ENCODE measurements at regions not wholly inside any gene's neighbourhood (a gene's known extent, or its start where the extent isn't known, plus 50 kb on each side); places are given as distances from the start of the nearest gene placed in this dataset.

DNA sequence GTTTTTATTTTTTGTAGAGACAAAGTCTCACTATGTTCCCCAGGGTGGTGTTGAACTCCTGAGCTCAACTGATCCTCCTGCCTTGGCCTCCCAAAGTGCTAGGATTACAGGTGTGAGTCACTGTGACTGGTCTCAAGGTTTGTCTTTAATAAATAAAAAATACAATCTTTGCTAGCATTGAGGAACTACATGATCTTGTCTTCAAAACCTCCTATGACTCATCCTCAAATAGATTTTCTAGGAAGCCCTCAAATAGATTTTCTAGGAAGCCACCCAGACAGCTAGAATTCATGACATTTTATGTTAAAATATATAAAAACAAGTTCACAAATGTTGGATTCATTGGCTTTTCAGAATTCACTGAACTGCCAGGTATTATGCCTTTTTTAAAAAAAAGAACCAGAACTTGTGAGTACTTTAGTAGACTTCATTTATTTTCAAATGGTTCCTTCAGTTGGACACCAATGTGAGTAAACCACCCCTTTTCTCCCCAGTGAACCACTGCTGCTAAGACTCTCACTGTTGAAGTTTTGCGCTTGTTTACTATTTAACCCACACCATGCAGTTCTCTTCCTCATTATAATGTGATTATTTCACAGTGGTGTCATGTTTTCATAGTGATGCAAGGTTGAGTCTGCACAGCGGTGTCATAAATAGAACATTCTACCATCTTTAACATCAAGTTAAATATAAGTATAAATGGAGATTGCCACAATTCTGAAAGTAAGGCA lies 303.9 kb downstream of the CASP12 start:
- no peak for DNase-seq (ENCODE audit: low read depth)

DNA sequence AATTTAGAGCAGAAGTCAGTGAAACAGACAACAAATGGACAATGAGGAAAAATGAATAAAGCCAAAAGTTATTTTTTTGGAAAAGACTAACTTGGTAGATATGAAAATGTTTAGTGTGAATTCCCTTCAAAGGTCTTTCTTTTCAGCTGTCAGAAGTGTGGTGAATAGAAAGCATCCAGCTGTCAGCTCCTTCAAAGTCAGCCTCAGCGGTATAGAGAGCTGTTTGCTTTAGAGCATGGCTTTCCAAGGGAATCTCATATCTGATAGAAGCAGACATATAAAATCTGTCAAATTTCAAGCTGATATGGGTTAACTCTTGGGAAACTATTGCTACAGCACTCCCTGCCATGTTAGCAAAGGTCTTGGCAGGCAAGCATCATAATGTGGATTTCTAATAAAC lies 309.3 kb downstream of the CASP12 start:
- DNase-seq (ENCODE audit: low read depth): no peak

DNA sequence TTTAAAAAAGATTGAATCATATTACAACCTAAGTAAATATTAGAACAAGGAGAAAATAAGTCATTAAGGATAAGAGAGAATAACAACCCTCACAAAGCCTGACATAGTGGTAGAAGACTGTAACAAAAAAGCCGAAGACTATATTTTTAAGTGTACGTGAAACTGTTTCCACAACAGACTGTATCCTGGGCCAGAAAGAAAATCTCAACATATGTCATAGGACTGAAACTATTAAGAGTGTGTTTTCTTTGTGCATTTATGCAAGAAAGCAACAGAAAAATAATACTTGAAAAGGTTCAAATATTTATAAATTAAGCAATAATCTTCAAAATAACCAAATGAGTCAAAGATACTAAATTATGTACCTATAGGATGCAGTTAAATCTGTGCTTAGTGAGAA lies 309.8 kb downstream of the CASP12 start:
- no peak for DNase-seq (ENCODE audit: low read depth)

DNA sequence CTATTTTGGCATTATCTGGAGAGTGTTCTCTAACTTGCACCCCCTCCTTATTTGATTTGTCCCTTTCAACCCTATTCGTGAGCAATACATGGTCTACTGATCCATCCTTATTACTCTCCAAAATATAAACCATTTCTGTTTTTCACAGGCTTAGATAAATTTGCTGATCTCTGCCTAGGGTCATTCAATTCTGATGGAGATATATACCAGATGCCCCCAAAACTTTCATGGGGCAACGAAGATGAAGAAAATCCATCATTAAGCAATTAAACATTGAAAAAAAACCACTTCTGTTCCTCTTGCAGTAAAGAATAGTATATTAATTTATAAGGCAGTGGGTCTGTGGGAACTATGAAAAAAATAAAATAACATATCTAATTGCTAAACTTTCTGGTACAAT lies 313.4 kb downstream of the CASP12 start:
- DNase-seq (ENCODE audit: low read depth): no peak

DNA sequence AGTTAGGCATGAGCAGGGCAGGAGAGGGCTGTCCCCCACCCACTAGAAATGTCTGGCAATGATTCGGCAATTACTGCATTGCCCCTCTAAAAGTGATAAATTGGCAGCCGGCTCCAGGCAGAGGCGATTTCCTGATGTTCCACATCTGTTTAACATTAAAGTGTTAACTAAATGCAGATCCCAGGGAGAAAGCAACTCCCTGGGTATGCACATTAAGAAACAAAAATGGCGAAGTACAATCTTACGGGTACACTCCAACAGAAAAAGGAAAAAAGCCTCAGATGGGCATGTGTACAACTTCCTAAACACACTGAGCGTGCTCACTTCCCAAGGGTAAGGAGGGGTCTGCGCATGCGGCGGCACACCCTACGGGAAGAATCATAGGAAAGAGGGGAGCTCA lies 314.4 kb downstream of the CASP12 start:
- DNase-seq (ENCODE audit: low read depth): no peak

DNA sequence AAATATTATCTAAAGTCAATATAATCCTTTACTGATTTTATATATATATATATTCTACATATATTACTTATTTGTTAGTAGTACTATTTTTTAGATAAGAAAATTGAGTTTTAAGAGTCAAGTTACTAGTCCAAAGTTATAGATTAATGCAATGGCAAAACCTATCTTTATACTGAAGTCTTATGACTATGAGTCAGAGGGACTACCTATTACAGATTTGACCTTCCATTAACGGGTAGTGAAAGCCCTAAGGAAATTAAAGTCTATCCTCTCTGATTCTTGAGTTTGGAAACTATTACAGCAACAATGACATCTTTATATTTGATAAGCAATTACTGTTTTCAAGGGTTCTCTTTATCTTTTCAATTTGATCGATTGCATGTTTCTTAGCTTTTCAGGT lies 315.8 kb downstream of the CASP12 start:
- no peak for DNase-seq (ENCODE audit: low read depth)

DNA sequence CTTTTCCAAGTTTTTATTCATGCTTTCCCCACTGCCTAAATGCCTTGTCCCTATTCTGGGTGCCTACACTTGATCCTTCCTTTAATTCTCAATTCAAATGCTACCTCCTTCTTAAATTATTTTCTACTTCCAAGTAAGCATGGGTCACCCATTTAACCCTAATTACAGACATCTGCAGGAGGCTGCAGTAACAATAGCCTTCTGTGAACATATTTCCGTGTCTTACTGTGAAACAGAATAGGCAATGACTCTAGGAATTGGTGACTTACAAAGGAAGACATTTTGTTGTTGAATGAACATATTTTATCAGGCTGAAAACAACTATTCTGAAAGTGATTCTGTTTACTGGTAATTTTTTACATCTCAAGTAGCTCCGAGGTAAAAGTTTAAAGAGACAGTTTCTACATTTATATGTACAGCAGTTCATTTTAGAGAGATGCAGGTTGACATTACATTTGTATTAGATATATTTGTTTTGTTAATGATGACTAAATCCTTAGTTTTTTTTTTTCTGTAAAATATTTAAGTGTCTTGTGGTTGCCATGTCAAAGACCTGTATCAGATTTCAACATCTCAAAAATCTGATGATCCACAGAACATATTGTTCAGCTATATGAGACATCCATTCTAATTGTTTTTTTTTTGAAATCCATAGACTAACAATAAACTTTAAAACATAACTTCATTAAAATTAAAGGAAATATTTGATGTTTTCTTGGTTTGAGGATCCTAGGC lies 316.8 kb downstream of the CASP12 start:
- DNase-seq (ENCODE audit: low read depth): no peak

DNA sequence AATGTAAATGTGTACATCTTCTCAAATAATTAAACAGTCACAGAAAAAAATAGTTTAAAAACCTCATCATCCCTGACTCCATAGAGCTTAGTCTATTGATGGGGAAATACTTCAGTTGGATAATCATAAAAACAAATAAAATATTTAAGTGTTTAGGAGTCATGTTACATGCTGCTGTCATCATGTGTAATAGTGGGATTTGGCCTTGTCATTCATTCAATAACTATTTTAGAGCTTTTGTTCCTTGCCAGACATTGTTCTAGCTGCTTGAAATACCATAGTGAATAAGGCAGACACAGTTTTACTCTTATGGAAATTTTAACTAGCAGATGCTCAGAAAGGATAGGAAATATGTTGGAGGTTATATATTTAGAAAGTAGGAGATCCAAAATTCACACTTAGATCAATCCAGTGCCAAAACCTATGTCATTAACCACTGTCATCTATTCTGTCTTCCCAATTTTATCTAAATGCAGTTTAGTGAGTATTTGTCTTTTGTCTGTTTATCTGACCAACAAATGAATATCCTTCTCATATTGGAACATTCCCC lies 324.7 kb downstream of the CASP12 start:
- peak; percentile 67 for DNase-seq (ENCODE audit: low read depth)

DNA sequence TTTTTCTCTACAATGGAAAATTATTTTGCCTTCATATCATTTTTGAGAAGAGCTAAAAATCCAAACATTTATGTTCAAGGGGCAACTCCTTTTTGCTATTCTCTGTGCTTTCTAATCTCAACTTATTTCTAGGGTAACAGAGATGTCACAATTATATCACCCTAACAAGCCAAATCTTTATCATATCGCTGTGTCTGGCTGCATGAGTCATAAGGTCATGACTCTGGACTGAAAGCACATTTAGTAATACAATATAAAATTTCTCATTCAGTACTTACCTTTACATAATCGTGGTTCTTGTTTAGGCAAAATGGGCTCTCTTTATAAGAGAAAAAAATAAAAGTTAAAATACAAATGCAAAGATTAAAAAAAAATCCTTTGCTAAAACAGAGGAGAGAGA lies 326.0 kb downstream of the CASP12 start:
- no peak for DNase-seq (ENCODE audit: low read depth)

DNA sequence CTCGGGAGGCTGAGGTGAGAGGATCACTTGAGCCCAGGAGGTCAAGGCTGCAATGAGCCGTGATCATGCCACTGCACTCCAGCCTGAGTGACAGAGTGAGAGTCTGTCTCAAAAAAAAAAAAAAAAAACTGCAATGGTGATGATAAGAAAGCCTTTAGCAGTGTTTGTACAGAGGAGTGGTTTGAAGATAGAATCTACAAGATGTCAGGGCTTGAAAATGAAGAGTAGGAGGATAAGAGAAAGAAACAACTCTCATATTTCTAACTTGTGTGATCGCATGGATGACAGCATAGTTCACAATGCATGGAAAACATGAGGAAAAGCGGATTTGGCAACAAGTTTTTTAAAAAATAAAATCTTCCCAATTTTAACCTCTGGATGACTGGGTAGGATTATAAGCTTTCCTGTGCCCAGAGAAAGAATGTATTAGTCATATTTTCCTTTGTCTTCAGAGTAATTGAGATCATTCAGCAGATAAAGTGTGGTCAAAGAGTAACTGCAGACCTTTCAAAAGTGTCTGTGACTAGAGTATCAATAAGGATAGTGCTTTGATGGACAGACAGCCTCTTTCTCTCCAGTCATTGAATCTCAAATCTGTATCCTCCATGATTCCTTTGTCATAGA lies 328.1 kb downstream of the CASP12 start:
- peak; percentile 58 for DNase-seq (ENCODE audit: low read depth)

DNA sequence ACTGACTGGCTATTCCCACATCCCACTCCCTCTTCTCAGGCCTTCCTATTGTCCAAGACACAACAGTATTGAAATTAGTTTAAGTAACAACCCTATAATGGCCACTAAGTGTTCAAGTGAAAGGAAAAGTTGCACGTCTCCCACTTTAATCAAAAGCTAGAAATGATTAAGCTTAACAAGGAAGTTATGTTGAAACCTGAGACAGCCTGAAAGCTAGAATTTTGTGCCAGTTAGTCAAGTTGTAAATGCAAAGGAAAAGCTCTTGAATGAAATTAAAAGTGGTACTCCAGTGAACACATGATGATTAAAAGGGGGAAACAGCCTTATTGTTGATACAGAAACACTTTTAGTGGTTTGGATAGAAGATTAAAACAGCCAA lies 332.7 kb downstream of the CASP12 start:
- no peak for DNase-seq (ENCODE audit: low read depth)

DNA sequence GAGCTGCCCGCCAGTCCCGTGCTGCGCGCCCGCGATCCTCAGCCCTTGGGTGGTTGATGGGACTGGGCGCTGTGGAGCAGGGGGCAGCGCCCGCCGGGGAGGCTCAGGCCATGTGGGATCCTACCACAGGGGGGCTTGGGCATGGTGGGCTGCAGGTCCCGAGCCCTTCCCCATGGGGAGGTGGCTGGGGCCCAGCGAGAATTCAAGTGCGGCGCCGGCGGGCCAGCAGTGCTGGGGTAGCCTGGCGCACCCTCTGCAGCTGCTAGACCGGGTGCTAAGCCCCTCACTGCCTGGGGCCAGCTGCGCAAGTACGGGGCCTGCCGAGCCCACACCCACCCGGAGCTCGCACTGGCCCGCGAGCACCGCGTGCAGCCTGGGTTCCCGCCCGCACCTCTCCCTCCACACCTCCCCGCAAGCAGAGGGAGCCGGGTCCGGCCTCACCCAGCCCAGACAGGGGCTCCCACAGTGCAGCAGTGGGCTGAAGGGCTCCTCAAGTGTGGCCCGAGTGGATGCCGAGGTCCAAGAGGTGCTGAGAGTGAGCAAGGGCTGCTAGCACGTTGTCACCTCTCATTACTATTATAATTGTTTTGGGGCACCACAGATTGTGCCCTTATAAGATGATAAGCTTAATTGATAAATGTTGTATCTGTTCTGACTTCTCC lies 333.2 kb downstream of the CASP12 start:
- no peak for DNase-seq (ENCODE audit: low read depth)

DNA sequence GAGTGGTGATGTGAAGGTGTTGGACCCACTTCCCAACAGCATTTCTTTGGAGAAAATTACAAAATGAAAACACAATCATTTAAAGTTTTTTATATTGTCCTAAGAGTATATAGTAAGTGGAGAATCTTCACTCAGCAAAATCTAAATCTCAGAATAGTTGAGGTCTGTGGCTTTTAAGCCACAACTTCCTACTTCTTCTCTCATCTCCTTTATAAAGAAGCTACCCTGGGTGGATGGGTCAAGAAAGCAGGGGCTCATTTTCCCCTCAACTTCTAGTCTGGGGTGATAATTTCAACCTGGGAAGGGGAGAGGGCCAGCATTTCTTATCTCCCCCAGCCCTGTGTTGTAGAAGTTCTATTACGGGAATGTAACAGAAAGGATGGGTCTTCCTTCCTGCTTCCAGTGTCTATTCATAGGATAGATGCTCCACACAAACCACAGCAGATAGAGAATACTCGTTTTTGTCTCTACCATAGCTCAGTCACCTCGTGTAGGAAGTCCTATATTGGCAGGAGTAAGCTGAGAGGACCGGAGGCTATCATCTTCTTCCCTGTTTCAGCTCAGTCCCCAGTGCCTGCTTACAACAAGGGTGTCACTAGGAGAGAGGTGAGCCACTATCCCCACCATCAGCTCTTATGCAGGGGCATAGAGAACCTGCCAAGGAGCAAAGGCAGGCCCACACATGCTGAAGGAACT lies 341.5 kb downstream of the CASP12 start:
- DNase-seq (ENCODE audit: low read depth): no peak

DNA sequence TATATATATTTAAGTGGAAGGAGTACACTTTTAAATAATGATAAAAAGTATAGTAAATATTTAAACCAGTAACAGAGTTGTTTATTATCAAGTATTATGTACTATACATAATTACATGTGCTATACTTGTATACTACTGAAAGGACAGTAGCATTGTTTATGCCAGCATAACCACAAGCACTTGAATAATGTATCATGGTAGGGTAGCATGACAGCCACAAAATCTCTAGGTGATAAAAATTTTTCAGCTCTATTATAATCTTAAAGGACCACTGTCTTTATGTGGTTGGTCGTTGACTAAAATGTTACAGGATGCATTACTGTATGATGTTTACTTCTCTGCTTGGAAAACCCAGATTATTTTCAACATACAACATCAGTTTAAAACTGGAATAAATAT lies 349.2 kb downstream of the CASP12 start:
- DNase-seq (ENCODE audit: low read depth): no peak

DNA sequence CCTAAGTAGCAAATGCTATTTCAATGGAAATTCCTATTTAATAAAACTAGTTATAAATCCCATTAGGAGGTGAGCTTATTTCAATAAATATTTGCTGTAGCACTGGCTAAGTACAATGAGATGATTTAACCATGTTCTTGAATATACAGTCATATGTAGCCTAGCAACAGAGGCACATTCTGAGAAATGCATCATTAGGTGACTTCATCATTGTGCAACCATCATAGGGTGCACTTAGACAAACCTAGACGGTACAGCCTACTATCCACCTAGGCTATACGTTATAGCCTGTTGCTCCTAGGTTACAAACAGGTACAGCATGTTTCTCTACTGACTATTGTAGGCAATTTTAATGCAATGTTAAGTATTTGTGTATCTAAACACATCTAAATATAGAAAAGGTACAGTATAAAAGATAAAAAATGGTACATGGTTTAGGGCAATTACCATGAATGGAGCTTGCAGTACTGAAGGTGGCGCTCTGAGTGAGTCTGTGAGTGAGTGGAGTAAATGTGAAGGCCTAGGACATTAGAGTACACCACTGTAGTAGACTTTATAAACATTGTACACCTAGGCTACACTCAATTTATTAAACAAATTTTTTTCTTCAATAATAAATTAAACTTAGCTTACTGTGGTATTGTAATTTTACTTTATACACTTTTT lies 350.1 kb downstream of the CASP12 start:
- no peak for DNase-seq (ENCODE audit: low read depth)

DNA sequence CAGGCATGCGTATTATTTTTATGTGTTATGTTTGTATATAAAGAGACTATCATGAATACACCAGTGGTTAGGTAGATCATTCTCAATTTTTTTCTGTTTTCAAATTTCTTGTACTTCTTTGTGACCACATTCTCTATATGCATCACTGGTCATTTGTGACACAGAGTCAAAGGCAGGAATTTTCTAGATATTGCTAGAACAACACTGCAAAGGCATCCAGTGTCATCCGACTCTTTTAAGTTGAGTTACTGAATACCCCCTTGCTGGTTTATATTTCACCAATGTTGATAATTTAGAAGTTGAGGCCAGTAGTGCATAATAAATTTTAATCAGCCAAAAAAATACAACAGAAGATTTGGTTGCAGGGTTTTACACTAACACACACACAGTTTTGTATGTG lies 351.8 kb downstream of the CASP12 start:
- no peak for DNase-seq (ENCODE audit: low read depth)

DNA sequence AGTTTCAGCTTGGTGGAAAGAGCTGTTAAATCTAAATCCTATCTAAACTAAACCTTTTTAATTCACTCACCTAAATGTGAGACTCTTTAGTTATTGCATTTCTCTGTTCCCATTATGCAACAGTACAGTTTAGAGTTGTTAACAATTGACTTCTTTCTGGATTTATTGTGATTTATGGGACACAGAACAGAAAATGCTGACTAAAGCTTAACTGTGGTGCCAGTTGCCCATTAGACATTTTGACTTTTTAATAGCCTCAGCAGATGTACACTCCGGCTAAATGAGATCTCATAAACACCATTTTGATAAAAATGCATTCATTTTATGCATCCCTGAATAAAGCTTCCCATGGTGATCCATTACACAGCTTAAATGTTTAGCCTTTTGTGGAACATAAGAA lies 356.6 kb downstream of the CASP12 start:
- DNase-seq (ENCODE audit: low read depth): no peak

DNA sequence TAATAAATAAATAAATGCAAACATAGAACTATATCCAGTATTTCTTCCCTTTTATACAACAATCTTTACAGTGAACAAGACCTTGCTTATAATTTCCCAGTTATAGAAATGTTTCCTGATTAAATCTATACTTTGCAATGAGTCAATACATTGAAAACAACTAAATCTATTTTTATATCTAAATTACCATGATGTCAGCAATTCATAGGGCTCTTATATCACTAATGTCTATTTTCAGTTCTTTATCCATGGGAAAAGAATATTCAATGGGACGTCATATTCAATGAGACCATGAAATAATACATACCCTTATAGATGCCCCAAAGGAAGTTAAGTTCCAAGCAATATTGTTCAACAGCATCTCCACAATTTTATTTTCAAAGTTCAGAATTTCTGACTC lies 359.9 kb downstream of the CASP12 start:
- no peak for DNase-seq (ENCODE audit: low read depth)

DNA sequence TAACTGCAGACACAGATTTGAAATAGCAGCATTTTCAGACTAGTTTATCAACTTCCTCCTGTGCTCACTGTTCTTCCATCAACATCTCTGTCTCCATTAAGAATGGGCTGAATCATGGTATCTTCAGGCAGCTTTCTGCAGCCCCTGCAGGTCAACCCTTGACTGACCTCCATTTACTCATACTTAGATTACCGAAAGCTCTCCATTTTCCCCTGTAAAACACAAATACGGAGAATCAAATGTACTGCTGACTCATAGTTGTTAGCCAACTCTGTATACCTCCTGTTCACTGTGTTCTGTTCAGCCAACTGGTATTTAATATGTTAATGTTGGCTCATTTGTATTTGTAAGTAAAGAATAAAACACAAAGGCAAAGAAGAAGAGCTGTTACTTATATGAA lies 364.0 kb downstream of the CASP12 start:
- peak; percentile 18 for DNase-seq (ENCODE audit: low read depth)

DNA sequence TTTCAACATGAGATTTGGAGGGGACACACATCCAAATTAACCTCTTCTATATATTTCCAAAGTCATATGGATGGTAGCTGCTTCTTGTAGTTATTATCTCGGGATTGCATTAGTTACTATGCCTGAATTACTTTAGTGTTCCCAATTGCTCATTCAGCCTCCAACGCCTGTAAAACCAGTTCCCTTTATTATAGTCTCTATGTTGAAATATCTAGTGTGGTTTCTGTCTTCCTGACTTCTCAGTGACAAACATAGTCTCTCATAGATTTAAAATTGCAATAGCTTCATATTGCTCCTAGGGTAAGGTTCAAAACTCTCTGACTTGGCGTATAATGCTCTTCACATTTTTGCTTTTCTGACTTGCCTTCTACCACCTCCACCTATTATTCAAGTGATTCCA lies 366.4 kb downstream of the CASP12 start:
- DNase-seq (ENCODE audit: low read depth): no peak

DNA sequence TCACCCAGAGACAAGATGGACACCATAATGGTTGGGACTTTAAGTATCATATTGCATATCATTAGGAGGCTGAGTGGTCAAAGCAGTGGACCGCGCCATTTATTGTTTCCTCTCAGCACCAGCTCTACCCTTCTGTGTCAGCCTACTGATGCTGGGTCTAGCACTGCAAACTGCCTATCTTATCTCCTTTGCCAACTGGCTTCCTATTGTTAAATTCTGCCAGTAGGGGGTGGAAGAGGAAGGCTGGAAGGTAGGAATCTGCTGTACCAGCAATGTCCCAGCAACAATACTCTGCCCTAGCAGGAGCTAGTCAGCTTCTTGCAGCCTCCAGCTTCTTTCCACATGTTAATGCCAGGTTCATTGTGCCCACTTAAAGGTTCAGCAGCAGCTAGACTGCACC lies 367.1 kb upstream of the PDGFD start:
- no peak for DNase-seq (ENCODE audit: low read depth)

Measured in HS-5 (cell line).